ENCODE measurements at regions not wholly inside any gene's neighbourhood (a gene's known extent, or its start where the extent isn't known, plus 50 kb on each side); places are given as distances from the start of the nearest gene placed in this dataset.
"Not testable (repeated sequence)": the region's sequence is repeated elsewhere in the genome, so short reads cannot be mapped to it uniquely, and the experiment has no call there.

GRCh38 chr21:17082843-17083483 lies 429.9 kb upstream of the CXADR start:
- no peak for DNase-seq (ENCODE audit: low read depth in 4 of 4, low spot score in 1 of 4)

GRCh38 chr21:17085707-17086106 lies 427.1 kb upstream of the CXADR start:
- no peak for DNase-seq (ENCODE audit: low read depth in 4 of 4, low spot score in 1 of 4)

- DNase-seq (ENCODE audit: low read depth in 4 of 4, low spot score in 1 of 4) = no peak
Observed at GRCh38 chr21:17088500-17088899, 424.3 kb upstream of the CXADR start.

- DNase-seq (ENCODE audit: low read depth in 4 of 4, low spot score in 1 of 4) = no peak
Observed at GRCh38 chr21:17089091-17089491, 423.8 kb upstream of the CXADR start.

GRCh38 chr21:17101696-17102095 lies 411.1 kb upstream of the CXADR start:
- DNase-seq (ENCODE audit: low read depth in 4 of 4, low spot score in 1 of 4) = no peak

- DNase-seq (ENCODE audit: low read depth in 4 of 4, low spot score in 1 of 4) = no peak
Observed at GRCh38 chr21:17105932-17106331, 406.9 kb upstream of the CXADR start.

GRCh38 chr21:17114045-17114444 lies 398.8 kb upstream of the CXADR start:
- no peak for DNase-seq (ENCODE audit: low read depth in 4 of 4, low spot score in 1 of 4)

- DNase-seq (ENCODE audit: low read depth in 4 of 4, low spot score in 1 of 4) = no peak
Observed at GRCh38 chr21:17118638-17119384, 394.0 kb upstream of the CXADR start.

GRCh38 chr21:17119466-17120297 lies 393.2 kb upstream of the CXADR start:
- no peak for DNase-seq (ENCODE audit: low read depth in 4 of 4, low spot score in 1 of 4)

GRCh38 chr21:17127395-17127794 lies 385.4 kb upstream of the CXADR start:
- not testable (repeated sequence) for DNase-seq (ENCODE audit: low read depth in 4 of 4, low spot score in 1 of 4)

- DNase-seq (ENCODE audit: low read depth in 4 of 4, low spot score in 1 of 4) = no peak
Observed at GRCh38 chr21:17128132-17128531, 384.7 kb upstream of the CXADR start.

GRCh38 chr21:17139159-17139558 lies 373.7 kb upstream of the CXADR start:
- DNase-seq (ENCODE audit: low read depth in 4 of 4, low spot score in 1 of 4) = not testable (repeated sequence)

- no peak for DNase-seq (ENCODE audit: low read depth in 4 of 4, low spot score in 1 of 4)
Observed at GRCh38 chr21:17139696-17140095, 373.1 kb upstream of the CXADR start.

- no peak for DNase-seq (ENCODE audit: low read depth in 4 of 4, low spot score in 1 of 4)
Observed at GRCh38 chr21:17146426-17146825, 366.4 kb upstream of the CXADR start.

GRCh38 chr21:17159697-17160096 lies 353.1 kb upstream of the CXADR start:
- no peak for DNase-seq (ENCODE audit: low read depth in 4 of 4, low spot score in 1 of 4)

- DNase-seq (ENCODE audit: low read depth in 4 of 4, low spot score in 1 of 4) = no peak
Observed at GRCh38 chr21:17185674-17186073, 327.2 kb upstream of the CXADR start.

- DNase-seq (ENCODE audit: low read depth in 4 of 4, low spot score in 1 of 4) = no peak
Observed at GRCh38 chr21:17189963-17190362, 322.9 kb upstream of the CXADR start.

- no peak for DNase-seq (ENCODE audit: low read depth in 4 of 4, low spot score in 1 of 4)
Observed at GRCh38 chr21:17191346-17191993, 321.4 kb upstream of the CXADR start.

- no peak for DNase-seq (ENCODE audit: low read depth in 4 of 4, low spot score in 1 of 4)
Observed at GRCh38 chr21:17195351-17195750, 317.5 kb upstream of the CXADR start.

- DNase-seq (ENCODE audit: low read depth in 4 of 4, low spot score in 1 of 4) = no peak
Observed at GRCh38 chr21:17195976-17196375, 316.9 kb upstream of the CXADR start.

- DNase-seq (ENCODE audit: low read depth in 4 of 4, low spot score in 1 of 4) = no peak
Observed at GRCh38 chr21:17196623-17197022, 316.2 kb upstream of the CXADR start.

Measured in stimulated activated CD4-positive, alpha-beta T cell treated with anti-CD3 and anti-CD28 coated beads, Interleukin-1b, Interleukin-23, amount 100 ng/mL, for 24 hours (primary cell).